ENCODE measurements at regions not wholly inside any gene's neighbourhood (a gene's known extent, or its start where the extent isn't known, plus 50 kb on each side); places are given as distances from the start of the nearest gene placed in this dataset.

- TF ChIP-seq CTCF (IDR thresholded peaks at IDR 0.05; ENCODE audit: borderline replicate concordance, insufficient read depth, low read depth, low read length), result no peak
- no peak overlapping the region for H3K4me3 ChIP-seq (ENCODE audit: low read depth, low read length)
Measured at GRCh38 chr1:189180057-189180456, 1297.6 kb downstream of the BRINP3 start.

- no peak overlapping the region for H3K4me3 ChIP-seq (ENCODE audit: low read depth, low read length)
- no peak for TF ChIP-seq CTCF (IDR thresholded peaks at IDR 0.05; ENCODE audit: borderline replicate concordance, insufficient read depth, low read depth, low read length)
Measured at GRCh38 chr1:189185097-189185496, 1292.6 kb downstream of the BRINP3 start.

- no peak overlapping the region for H3K4me3 ChIP-seq (ENCODE audit: low read depth, low read length)
- no peak for TF ChIP-seq CTCF (IDR thresholded peaks at IDR 0.05; ENCODE audit: borderline replicate concordance, insufficient read depth, low read depth, low read length)
Measured at GRCh38 chr1:189192741-189193520, 1284.7 kb downstream of the BRINP3 start.

GRCh38 chr1:189205863-189206262, 1271.8 kb downstream of the BRINP3 start:
- TF ChIP-seq CTCF (IDR thresholded peaks at IDR 0.05; ENCODE audit: borderline replicate concordance, insufficient read depth, low read depth, low read length), result no peak
- no peak overlapping the region for H3K4me3 ChIP-seq (ENCODE audit: low read depth, low read length)

- TF ChIP-seq CTCF (IDR thresholded peaks at IDR 0.05; ENCODE audit: borderline replicate concordance, insufficient read depth, low read depth, low read length), result no peak
- no peak overlapping the region for H3K4me3 ChIP-seq (ENCODE audit: low read depth, low read length)
Measured at GRCh38 chr1:189206617-189207016, 1271.0 kb downstream of the BRINP3 start.

GRCh38 chr1:189211742-189212141, 1265.9 kb downstream of the BRINP3 start:
- H3K4me3 ChIP-seq (ENCODE audit: low read depth, low read length), result no peak overlapping the region
- no peak for TF ChIP-seq CTCF (IDR thresholded peaks at IDR 0.05; ENCODE audit: borderline replicate concordance, insufficient read depth, low read depth, low read length)

GRCh38 chr1:189212606-189213005, 1265.1 kb downstream of the BRINP3 start:
- TF ChIP-seq CTCF (IDR thresholded peaks at IDR 0.05; ENCODE audit: borderline replicate concordance, insufficient read depth, low read depth, low read length), result no peak
- H3K4me3 ChIP-seq (ENCODE audit: low read depth, low read length), result no peak overlapping the region

Data from GM12875 (cell line).